Testis (tissue), 2 donors: ENCODE measurements at regions not wholly inside any gene's neighbourhood (a gene's known extent, or its start where the extent isn't known, plus 50 kb on each side); places are given as distances from the start of the nearest gene placed in this dataset.

Experiments used
- POLR2A ChIP-seq: fragments of 450-650 bp; IDR thresholded peaks from one replicate; pipeline ENCODE4 v1.6.1; 2017; ENCODE audit warnings: antibody characterized with exemption, mild to moderate bottlenecking, moderate library complexity
- TF ChIP-seq, protein P1 (sequence below), 3 experiments: fragments of 450-650 bp in 2 of 3; fragments of 200-600 bp in 1 of 3; sonication (generic) in 1 of 3; IDR thresholded peaks; one replicate each; pipeline ENCODE4 v1.5.1; 2016 to 2019; ENCODE audit warnings: antibody characterized with exemption in 3 of 3, mild to moderate bottlenecking in 2 of 3, moderate library complexity in 1 of 3

DNA sequence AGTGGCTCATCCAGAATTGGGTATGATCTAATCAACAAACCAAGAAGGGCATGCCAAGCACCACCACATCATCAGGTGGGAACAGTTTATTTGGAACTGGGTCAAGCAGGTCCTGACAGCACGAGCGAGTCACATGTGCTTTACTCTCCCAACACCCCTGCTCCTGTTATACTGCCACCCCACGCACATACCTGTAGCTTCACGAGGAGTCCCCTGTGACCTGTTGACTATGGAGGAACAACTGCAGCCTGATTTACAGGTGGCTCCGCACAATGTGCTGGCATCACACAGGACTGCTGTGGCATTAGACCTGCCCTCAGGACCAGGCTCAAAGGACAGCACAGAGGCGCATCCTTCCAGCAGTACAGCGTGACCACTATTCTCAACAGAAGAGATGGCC is 70.8 kb upstream of the LRRN2 start:
- TF ChIP-seq, protein P1, sequence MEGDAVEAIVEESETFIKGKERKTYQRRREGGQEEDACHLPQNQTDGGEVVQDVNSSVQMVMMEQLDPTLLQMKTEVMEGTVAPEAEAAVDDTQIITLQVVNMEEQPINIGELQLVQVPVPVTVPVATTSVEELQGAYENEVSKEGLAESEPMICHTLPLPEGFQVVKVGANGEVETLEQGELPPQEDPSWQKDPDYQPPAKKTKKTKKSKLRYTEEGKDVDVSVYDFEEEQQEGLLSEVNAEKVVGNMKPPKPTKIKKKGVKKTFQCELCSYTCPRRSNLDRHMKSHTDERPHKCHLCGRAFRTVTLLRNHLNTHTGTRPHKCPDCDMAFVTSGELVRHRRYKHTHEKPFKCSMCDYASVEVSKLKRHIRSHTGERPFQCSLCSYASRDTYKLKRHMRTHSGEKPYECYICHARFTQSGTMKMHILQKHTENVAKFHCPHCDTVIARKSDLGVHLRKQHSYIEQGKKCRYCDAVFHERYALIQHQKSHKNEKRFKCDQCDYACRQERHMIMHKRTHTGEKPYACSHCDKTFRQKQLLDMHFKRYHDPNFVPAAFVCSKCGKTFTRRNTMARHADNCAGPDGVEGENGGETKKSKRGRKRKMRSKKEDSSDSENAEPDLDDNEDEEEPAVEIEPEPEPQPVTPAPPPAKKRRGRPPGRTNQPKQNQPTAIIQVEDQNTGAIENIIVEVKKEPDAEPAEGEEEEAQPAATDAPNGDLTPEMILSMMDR (IDR thresholded peaks at IDR 0.05) = no peak
- no peak for TF ChIP-seq POLR2A
